ENCODE measurements at regions not wholly inside any gene's neighbourhood (a gene's known extent, or its start where the extent isn't known, plus 50 kb on each side); places are given as distances from the start of the nearest gene placed in this dataset.

GRCh38 chr12:28961948-28962384 lies 187.1 kb upstream of the FAR2 start:
- no peak overlapping the region for H3K4me3 Mint-ChIP-seq
- H3K4me1 Mint-ChIP-seq, result no peaks in the 10 kb centered on the region
- no peak for TF ChIP-seq CTCF (IDR thresholded peaks at IDR 0.05)
- no peaks in the 10 kb centered on the region for H3K9me3 Mint-ChIP-seq
- no peaks in the 10 kb centered on the region for H3K36me3 Mint-ChIP-seq (ENCODE audit: low read depth)
- H3K27me3 Mint-ChIP-seq (ENCODE audit: low read depth, poor library complexity), result peaks cover 5% of the 10 kb centered on the region
- no peak overlapping the region for H3K27ac Mint-ChIP-seq
- DNase-seq, result no peak

GRCh38 chr12:28963554-28963953 lies 185.5 kb upstream of the FAR2 start:
- H3K4me1 Mint-ChIP-seq, result no peaks in the 10 kb centered on the region
- no peak overlapping the region for H3K4me3 Mint-ChIP-seq
- H3K36me3 Mint-ChIP-seq (ENCODE audit: low read depth), result no peaks in the 10 kb centered on the region
- H3K27me3 Mint-ChIP-seq (ENCODE audit: low read depth, poor library complexity), result peaks cover 5% of the 10 kb centered on the region
- DNase-seq, result no peak
- no peak overlapping the region for H3K27ac Mint-ChIP-seq
- TF ChIP-seq CTCF (IDR thresholded peaks at IDR 0.05), result peak; percentile 18
- H3K9me3 Mint-ChIP-seq, result no peaks in the 10 kb centered on the region

GRCh38 chr12:28966046-28966780 lies 182.9 kb upstream of the FAR2 start:
- no peak for DNase-seq
- no peak for TF ChIP-seq CTCF (IDR thresholded peaks at IDR 0.05)
- H3K27me3 Mint-ChIP-seq (ENCODE audit: low read depth, poor library complexity), result peaks cover 8% of the 10 kb centered on the region
- H3K4me3 Mint-ChIP-seq, result no peak overlapping the region
- H3K27ac Mint-ChIP-seq, result no peak overlapping the region
- no peaks in the 10 kb centered on the region for H3K4me1 Mint-ChIP-seq
- H3K36me3 Mint-ChIP-seq (ENCODE audit: low read depth), result no peaks in the 10 kb centered on the region
- no peaks in the 10 kb centered on the region for H3K9me3 Mint-ChIP-seq

- H3K4me1 Mint-ChIP-seq, result no peaks in the 10 kb centered on the region
- TF ChIP-seq CTCF (IDR thresholded peaks at IDR 0.05), result no peak
- no peaks in the 10 kb centered on the region for H3K9me3 Mint-ChIP-seq
- no peaks in the 10 kb centered on the region for H3K36me3 Mint-ChIP-seq (ENCODE audit: low read depth)
- H3K27ac Mint-ChIP-seq, result no peak overlapping the region
- H3K27me3 Mint-ChIP-seq (ENCODE audit: low read depth, poor library complexity), result peaks cover 8% of the 10 kb centered on the region
- no peak overlapping the region for H3K4me3 Mint-ChIP-seq
- DNase-seq, result no peak
Observed at GRCh38 chr12:28967426-28967825, 181.7 kb upstream of the FAR2 start.

GRCh38 chr12:28973491-28973890 lies 175.6 kb upstream of the FAR2 start:
- no peak overlapping the region for H3K4me3 Mint-ChIP-seq
- H3K36me3 Mint-ChIP-seq (ENCODE audit: low read depth), result no peaks in the 10 kb centered on the region
- H3K27me3 Mint-ChIP-seq (ENCODE audit: low read depth, poor library complexity), result peaks cover 3% of the 10 kb centered on the region
- no peaks in the 10 kb centered on the region for H3K9me3 Mint-ChIP-seq
- no peak overlapping the region for H3K27ac Mint-ChIP-seq
- no peak for TF ChIP-seq CTCF (IDR thresholded peaks at IDR 0.05)
- DNase-seq, result no peak
- H3K4me1 Mint-ChIP-seq, result peaks cover 4% of the 10 kb centered on the region

GRCh38 chr12:28974166-28974565 lies 174.9 kb upstream of the FAR2 start:
- no peak for TF ChIP-seq CTCF (IDR thresholded peaks at IDR 0.05)
- Mint-ChIP-seq H3K4me3 (no peak overlapping the region), H3K9me3 (no peaks in the 10 kb centered on the region), H3K36me3 (ENCODE audit: low read depth) (no peaks in the 10 kb centered on the region), H3K4me1 (peaks cover 4% of the 10 kb centered on the region), H3K27ac (peak overlapping the region; percentile 39), H3K27me3 (ENCODE audit: low read depth, poor library complexity) (peaks cover 3% of the 10 kb centered on the region)
- no peak for DNase-seq

All from nephron progenitor cell (in vitro differentiated cells).